AG08395 (cell line): ENCODE measurements at regions not wholly inside any gene's neighbourhood (a gene's known extent, or its start where the extent isn't known, plus 50 kb on each side); places are given as distances from the start of the nearest gene placed in this dataset.

Experiments used
- DNase-seq: peaks from one replicate; pipeline ENCODE4 v3.0.0; 2012; ENCODE audit warnings: mixed read lengths, low spot score

GRCh38 chr12:98064501-98064900, 450.9 kb upstream of the TMPO start:
- no peak for DNase-seq

GRCh38 chr12:98067795-98068194, 447.6 kb upstream of the TMPO start:
- no peak for DNase-seq

- no peak for DNase-seq
Observed at GRCh38 chr12:98073610-98074009, 441.8 kb upstream of the TMPO start.

- DNase-seq, result no peak
Observed at GRCh38 chr12:98074286-98074685, 441.1 kb upstream of the TMPO start.

- no peak for DNase-seq
Observed at GRCh38 chr12:98084391-98084790, 431.0 kb upstream of the TMPO start.

GRCh38 chr12:98085046-98085755, 430.2 kb upstream of the TMPO start:
- DNase-seq, result no peak

- no peak for DNase-seq
Observed at GRCh38 chr12:98090731-98091130, 424.7 kb upstream of the TMPO start.

- no peak for DNase-seq
Observed at GRCh38 chr12:98096436-98096835, 419.0 kb upstream of the TMPO start.

- no peak for DNase-seq
Observed at GRCh38 chr12:98106031-98106683, 409.2 kb upstream of the TMPO start.

GRCh38 chr12:98109266-98109665, 406.1 kb upstream of the TMPO start:
- DNase-seq, result no peak

GRCh38 chr12:98110536-98110935, 404.9 kb upstream of the TMPO start:
- no peak for DNase-seq

GRCh38 chr12:98113548-98113947, 401.8 kb upstream of the TMPO start:
- DNase-seq, result no peak

GRCh38 chr12:98121963-98122362, 393.4 kb upstream of the TMPO start:
- DNase-seq, result no peak

- no peak for DNase-seq
Observed at GRCh38 chr12:98123021-98123461, 392.3 kb upstream of the TMPO start.

- no peak for DNase-seq
Observed at GRCh38 chr12:98126637-98127335, 388.6 kb upstream of the TMPO start.

GRCh38 chr12:98127336-98127679, 388.1 kb upstream of the TMPO start:
- DNase-seq, result no peak

GRCh38 chr12:98127854-98128253, 387.5 kb upstream of the TMPO start:
- DNase-seq, result no peak

- DNase-seq, result no peak
Observed at GRCh38 chr12:98136544-98136943, 378.8 kb upstream of the TMPO start.

- no peak for DNase-seq
Observed at GRCh38 chr12:98137278-98137677, 378.1 kb upstream of the TMPO start.

- no peak for DNase-seq
Observed at GRCh38 chr12:98144953-98145352, 370.4 kb upstream of the TMPO start.

- no peak for DNase-seq
Observed at GRCh38 chr12:98146043-98146442, 369.3 kb upstream of the TMPO start.

- DNase-seq, result no peak
Observed at GRCh38 chr12:98146487-98146886, 368.9 kb upstream of the TMPO start.

GRCh38 chr12:98149270-98149669, 366.1 kb upstream of the TMPO start:
- no peak for DNase-seq
